Activated CD4-positive, CD25-positive, alpha-beta regulatory T cell (primary cell): ENCODE measurements at regions not wholly inside any gene's neighbourhood (a gene's known extent, or its start where the extent isn't known, plus 50 kb on each side); places are given as distances from the start of the nearest gene placed in this dataset.

Experiments
- DNase-seq, 4 experiments: peaks; one replicate each; lab custom pipeline; 2025; lab: John Stamatoyannopoulos, UW

- DNase-seq, result no peak
Measured at GRCh38 chr2:220489121-220489520, 861.7 kb downstream of the SLC4A3 start.

- no peak for DNase-seq
Measured at GRCh38 chr2:220491670-220492069, 864.2 kb downstream of the SLC4A3 start.

- DNase-seq, result no peak
Measured at GRCh38 chr2:220493871-220494525, 866.6 kb downstream of the SLC4A3 start.

GRCh38 chr2:220496513-220496912 lies 869.1 kb downstream of the SLC4A3 start:
- no peak for DNase-seq

GRCh38 chr2:220499225-220499624 lies 871.8 kb downstream of the SLC4A3 start:
- DNase-seq, result no peak

GRCh38 chr2:220502539-220502938 lies 875.1 kb downstream of the SLC4A3 start:
- no peak for DNase-seq

- DNase-seq, result no peak
Measured at GRCh38 chr2:220503431-220503830, 876.0 kb downstream of the SLC4A3 start.

- DNase-seq, result no peak
Measured at GRCh38 chr2:220504938-220505503, 877.6 kb downstream of the SLC4A3 start.

- no peak for DNase-seq
Measured at GRCh38 chr2:220506466-220506865, 879.0 kb downstream of the SLC4A3 start.

- DNase-seq, result no peak
Measured at GRCh38 chr2:220509096-220509757, 881.8 kb downstream of the SLC4A3 start.

GRCh38 chr2:220509966-220510365 lies 882.5 kb downstream of the SLC4A3 start:
- no peak for DNase-seq

- no peak for DNase-seq
Measured at GRCh38 chr2:220510668-220511067, 883.2 kb downstream of the SLC4A3 start.

- DNase-seq, result no peak
Measured at GRCh38 chr2:220512419-220512818, 885.0 kb downstream of the SLC4A3 start.

GRCh38 chr2:220513573-220514288 lies 886.3 kb downstream of the SLC4A3 start:
- DNase-seq, result no peak

GRCh38 chr2:220521551-220521950 lies 894.1 kb downstream of the SLC4A3 start:
- no peak for DNase-seq

GRCh38 chr2:220528180-220528675 lies 900.8 kb downstream of the SLC4A3 start:
- no peak for DNase-seq

GRCh38 chr2:220531216-220531615 lies 903.8 kb downstream of the SLC4A3 start:
- no peak for DNase-seq

- no peak for DNase-seq
Measured at GRCh38 chr2:220533485-220533884, 906.1 kb downstream of the SLC4A3 start.

- no peak for DNase-seq
Measured at GRCh38 chr2:220539481-220539880, 912.1 kb downstream of the SLC4A3 start.

GRCh38 chr2:220544049-220544448 lies 916.6 kb downstream of the SLC4A3 start:
- DNase-seq, result no peak

GRCh38 chr2:220550995-220551700 lies 923.7 kb downstream of the SLC4A3 start:
- DNase-seq, result no peak
